ENCODE measurements at regions not wholly inside any gene's neighbourhood (a gene's known extent, or its start where the extent isn't known, plus 50 kb on each side); places are given as distances from the start of the nearest gene placed in this dataset.
A peak's percentile ranks its signal among the peaks of the same experiment; 100 is the strongest.
"Not testable (repeated sequence)": the region's sequence is repeated elsewhere in the genome, so short reads cannot be mapped to it uniquely, and the experiment has no call there.

DNA sequence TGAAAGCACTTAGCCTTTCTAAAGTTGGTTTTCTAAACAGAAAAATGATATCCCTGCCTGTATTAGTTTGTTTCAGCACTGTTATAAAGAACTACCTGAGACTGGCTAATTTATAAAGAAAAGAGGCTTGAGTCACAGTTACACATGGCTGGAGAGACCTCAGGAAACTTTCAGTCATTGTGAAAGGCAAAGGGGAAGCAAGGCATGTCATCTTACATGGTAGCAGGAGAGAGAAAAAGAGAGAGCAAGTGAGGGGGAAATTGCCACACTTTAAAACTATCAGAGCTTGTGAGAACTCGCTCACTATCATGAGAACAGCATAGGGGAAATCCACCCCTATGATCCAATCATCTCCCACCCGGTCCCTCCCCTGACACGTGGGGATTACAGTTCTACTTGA lies 64.9 kb downstream of the FAM170A start:
- DNase-seq (ENCODE audit: low read depth) = no peak

DNA sequence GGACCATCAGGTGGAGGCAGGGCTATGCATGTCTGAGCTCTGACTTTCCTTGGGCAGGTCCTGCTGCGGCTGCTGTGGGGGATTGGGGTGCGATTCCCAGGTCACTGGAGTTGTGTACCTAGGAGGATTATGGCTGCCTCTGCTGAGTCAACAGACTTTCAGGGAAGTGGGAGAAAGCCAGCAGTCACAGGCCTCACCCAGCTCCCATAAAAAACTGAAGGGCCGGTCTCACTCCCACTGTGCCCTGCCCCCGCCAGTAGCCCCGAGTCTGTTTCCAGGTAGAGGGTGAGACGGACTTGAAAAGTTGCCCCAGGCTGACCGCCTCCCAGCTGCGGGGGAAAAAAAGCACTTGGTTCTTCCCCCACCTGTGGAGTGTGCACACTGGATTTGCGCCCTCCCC lies 76.7 kb downstream of the FAM170A start:
- no peak for DNase-seq (ENCODE audit: low read depth)

DNA sequence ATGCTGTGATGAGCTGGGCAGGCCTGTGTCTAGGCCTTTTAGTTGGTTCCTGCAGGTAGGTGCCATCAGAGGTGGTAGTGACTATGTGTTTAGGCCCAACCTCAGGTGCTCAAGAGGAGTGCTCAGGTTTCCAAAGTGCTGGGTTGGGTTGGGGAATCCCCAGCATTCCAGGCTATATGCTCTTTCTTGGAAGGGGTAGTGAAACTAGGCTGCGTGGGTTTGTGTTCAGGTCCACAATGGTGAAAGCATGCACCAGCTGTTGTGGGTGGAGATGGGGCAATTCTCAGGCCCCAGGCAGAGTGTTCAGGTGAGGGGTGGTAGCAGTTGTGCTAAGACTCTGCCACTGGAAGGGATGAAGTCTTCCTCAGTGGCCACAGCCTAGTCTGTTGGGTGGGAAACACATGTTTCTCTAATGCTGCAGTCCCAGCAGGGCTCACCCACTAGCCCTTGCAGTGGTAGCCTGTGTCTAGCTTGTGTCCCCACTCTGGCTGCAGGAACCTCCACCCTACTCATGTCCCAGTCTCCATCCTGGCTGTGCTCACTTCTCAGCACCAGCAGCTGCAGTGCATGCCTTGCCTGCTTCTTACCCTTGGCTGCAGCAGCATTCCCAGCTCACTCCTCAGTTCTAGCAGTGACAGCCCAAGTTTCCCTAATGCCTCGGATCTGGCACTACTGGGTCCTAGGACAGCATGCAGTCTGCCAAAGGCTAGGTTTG lies 78.9 kb downstream of the FAM170A start:
- no peak for DNase-seq (ENCODE audit: low read depth)

GRCh38 chr5:119721775-119722174 lies 92.4 kb downstream of the FAM170A start:
- no peak for DNase-seq (ENCODE audit: low read depth)

GRCh38 chr5:119725291-119725690 lies 95.9 kb downstream of the FAM170A start:
- not testable (repeated sequence) for DNase-seq (ENCODE audit: low read depth)

GRCh38 chr5:119726544-119726943 lies 97.2 kb downstream of the FAM170A start:
- DNase-seq (ENCODE audit: low read depth) = no peak

DNA sequence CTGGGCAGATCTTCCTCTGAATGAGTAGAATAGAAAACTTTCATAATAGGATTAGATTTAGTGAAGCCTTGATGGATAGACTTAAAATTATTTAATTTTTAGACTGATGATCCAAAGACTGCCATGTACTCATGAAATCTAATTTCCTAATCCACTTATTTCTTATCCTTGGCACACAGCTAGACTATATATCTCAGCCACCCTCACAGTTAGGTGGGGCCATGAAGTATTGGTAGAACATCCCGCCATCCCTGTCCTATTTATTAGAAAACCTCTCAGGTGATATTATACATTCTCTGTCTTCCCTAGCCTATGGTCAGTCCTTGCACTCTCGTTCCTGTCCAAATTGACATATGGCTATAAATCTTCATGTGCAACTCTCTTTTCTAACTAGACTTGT lies 110.9 kb downstream of the FAM170A start:
- DNase-seq (ENCODE audit: low read depth) = no peak

DNA sequence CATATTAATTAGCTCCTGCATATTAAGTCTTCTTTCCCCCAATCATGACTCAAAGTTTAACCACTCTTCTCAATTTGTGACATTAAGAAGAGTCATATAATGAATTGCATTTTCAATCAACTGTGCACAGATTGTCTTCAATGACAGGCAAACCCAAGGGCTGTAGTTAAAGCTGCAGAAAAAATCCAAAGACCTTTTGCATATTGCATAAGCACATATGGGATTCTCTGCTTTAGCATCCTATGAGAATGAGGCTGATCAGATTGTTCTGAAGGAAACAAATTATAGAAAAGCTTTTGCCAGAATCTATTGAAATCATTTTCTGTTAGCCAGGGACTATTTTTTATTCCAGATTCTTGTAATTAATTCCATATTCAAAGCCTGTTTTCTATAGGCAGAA lies 112.3 kb downstream of the FAM170A start:
- no peak for DNase-seq (ENCODE audit: low read depth)

- no peak for DNase-seq (ENCODE audit: low read depth)
Measured at GRCh38 chr5:119742311-119742710, 113.0 kb downstream of the FAM170A start.

GRCh38 chr5:119743927-119744326 lies 114.6 kb downstream of the FAM170A start:
- peak; percentile 29 for DNase-seq (ENCODE audit: low read depth)

- DNase-seq (ENCODE audit: low read depth) = peak; percentile 42
Measured at GRCh38 chr5:119745976-119746375, 116.6 kb downstream of the FAM170A start.

- no peak for DNase-seq (ENCODE audit: low read depth)
Measured at GRCh38 chr5:119746984-119747383, 117.6 kb downstream of the FAM170A start.

GRCh38 chr5:119750887-119751733 lies 121.8 kb downstream of the FAM170A start:
- DNase-seq (ENCODE audit: low read depth) = no peak

DNA sequence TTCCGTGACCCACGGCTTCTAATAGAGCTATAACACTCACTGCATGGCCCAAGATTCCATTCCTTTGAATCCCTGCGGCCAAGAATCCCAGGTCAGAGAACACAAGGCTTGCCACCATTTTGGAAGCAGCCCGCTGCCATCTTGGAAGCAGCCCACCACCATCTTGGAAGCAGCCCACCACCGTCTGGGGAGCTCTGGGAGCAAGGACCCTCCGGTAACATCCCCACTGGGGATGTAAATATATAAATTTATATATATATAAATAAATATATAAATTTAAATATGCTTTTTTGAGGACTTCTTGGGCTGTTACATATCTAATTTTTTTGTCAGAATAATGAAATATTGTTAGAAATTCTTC lies 122.4 kb downstream of the FAM170A start:
- DNase-seq (ENCODE audit: low read depth) = no peak

DNA sequence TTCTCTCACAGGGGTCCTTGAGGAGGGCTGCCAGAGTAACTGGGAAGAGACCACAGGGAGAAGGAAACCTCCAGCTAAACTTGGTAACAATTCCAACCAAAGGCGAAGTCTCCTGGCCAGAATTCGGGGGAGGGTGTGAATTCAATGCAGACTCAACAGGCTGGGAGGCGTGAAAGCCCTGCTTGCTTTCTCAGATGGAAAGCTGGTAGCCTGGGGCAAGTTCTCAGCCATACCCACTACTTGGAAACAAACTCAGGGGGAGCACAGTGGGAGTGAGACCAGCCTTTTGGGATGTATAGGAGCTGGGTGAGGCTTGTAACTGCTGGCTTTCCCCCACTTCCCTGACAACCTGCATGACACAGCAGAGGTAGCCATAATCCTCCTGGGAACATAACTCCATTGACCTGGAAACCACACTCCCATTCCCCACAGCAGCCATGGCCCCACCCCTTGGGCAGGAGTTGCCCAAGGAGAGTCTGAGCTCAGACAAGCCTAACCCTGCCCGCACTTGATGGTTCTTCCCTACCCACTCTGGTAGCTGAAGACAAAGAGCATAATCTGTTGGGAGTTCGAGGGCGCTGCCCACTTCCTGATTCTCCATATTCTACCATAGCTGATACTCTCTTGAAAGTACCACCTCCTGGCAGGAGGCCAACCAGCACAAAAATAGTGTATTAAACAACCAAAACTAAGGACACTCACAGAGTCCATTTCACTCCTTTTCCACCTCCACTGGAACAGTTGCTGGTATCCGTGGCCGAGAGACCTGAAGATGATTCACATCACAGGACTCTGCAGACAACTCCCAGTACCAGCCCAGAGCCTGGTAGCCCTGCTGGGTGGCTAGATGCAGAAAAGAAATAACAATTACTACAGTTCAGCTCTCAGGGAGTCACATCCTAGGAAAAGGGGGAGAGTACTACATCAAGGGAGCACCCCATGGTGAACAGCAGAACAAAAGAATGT lies 123.8 kb downstream of the FAM170A start:
- peak; percentile 16 for DNase-seq (ENCODE audit: low read depth)

DNA sequence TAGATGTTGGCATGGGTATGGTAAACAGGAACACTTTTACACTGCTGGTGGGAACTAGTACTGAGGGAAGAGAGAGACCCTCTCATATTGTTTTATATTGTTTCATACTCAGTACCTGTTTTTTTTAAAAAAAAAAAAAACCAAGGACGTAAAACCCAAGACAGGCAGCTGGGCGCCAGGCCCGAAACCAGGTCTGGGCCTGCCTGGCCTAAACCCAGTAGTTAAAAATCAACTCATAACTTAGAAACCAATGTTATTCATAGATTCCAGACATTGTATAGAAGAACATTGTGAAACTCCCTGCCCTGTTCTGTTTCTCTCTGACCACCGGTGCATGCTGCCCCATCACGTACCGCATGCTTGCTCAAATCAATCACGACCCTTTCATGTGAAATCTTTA lies 125.5 kb downstream of the FAM170A start:
- DNase-seq (ENCODE audit: low read depth) = peak; percentile 15

- no peak for DNase-seq (ENCODE audit: low read depth)
Measured at GRCh38 chr5:119757276-119757675, 127.9 kb downstream of the FAM170A start.

GRCh38 chr5:119769695-119770693 lies 140.6 kb downstream of the FAM170A start:
- not testable (repeated sequence) for DNase-seq (ENCODE audit: low read depth)

- DNase-seq (ENCODE audit: low read depth) = not testable (repeated sequence)
Measured at GRCh38 chr5:119780145-119780544, 150.8 kb downstream of the FAM170A start.

DNA sequence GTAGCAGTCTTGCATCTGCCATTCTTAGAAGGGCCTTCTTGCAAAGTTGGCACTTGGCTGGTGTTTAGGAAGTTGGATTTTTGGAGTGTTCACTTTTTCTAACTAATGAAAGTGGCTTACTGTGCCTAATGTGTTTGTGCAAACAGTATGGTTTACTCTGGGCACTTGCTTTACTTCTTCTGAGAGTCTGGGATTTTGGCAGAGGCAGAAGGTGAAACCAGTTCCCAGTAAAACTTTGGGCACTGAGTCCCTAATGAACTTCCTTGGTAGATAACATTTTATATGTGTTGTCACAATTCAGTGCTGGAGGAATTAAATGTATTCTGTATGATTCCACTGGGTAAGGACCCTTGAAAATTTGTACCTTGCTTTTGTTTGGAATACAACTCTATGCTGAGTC lies 155.7 kb downstream of the FAM170A start:
- DNase-seq (ENCODE audit: low read depth) = no peak
